ENCODE measurements at regions not wholly inside any gene's neighbourhood (a gene's known extent, or its start where the extent isn't known, plus 50 kb on each side); places are given as distances from the start of the nearest gene placed in this dataset.

GRCh38 chr7:3138997-3139396 is 95.3 kb upstream of the CARD11 start:
- Mint-ChIP-seq H3K27me3 (ENCODE audit: insufficient read depth, unreplicated experiment) (peaks cover 8% of the 10 kb centered on the region), H3K4me3 (ENCODE audit: unreplicated experiment) (no peak overlapping the region), H3K36me3 (ENCODE audit: insufficient read depth, unreplicated experiment) (no peaks in the 10 kb centered on the region), H3K4me1 (ENCODE audit: low read depth, unreplicated experiment) (no peaks in the 10 kb centered on the region), H3K27ac (ENCODE audit: unreplicated experiment) (no peak overlapping the region), H3K9me3 (ENCODE audit: unreplicated experiment) (no peaks in the 10 kb centered on the region)
- no peaks in the 10 kb centered on the region for H3K27me3 ChIP-seq (replicated peaks; ENCODE audit: control insufficient read depth, insufficient read depth, low read length)
- POLR2A ChIA-PET: no interaction called here
- no TSS peak for BruUV-seq (replicated peaks)
- no peak for DNase-seq
- CTCF ChIA-PET: no interaction called here
- H3K9me3 ChIP-seq: no peaks in the 10 kb centered on the region
- H3K36me3 ChIP-seq (ENCODE audit: control insufficient read depth, insufficient read depth, low read length): no peaks in the 10 kb centered on the region
- intact Hi-C loops (cut with micrococcal nuclease; ENCODE audit: unreplicated experiment): no loop called here
- no peak overlapping the region for H3K4me3 ChIP-seq (ENCODE audit: low read depth, low read length)
- TF ChIP-seq CTCF (IDR thresholded peaks at IDR 0.05; ENCODE audit: insufficient read depth in 1 of 2, low read depth in 1 of 2, low read length in 1 of 2, severe bottlenecking in 1 of 2, unreplicated experiment in 1 of 2): no peak
- no peaks in the 10 kb centered on the region for H3K4me1 ChIP-seq

GRCh38 chr7:3140834-3141233 is 97.2 kb upstream of the CARD11 start:
- Histone ChIP-seq H3K4me1 (no peaks in the 10 kb centered on the region; the same call in 1 of the 2 replicates), H3K27me3 (replicated peaks; ENCODE audit: control insufficient read depth, insufficient read depth, low read length) (no peaks in the 10 kb centered on the region), H3K9me3 (no peaks in the 10 kb centered on the region), H3K36me3 (ENCODE audit: control insufficient read depth, insufficient read depth, low read length) (no peaks in the 10 kb centered on the region), H3K4me3 (ENCODE audit: low read depth, low read length) (no peak overlapping the region)
- Mint-ChIP-seq H3K27me3 (ENCODE audit: insufficient read depth, unreplicated experiment) (peaks cover 8% of the 10 kb centered on the region), H3K4me3 (ENCODE audit: unreplicated experiment) (no peak overlapping the region), H3K4me1 (ENCODE audit: low read depth, unreplicated experiment) (no peaks in the 10 kb centered on the region), H3K27ac (ENCODE audit: unreplicated experiment) (no peak overlapping the region), H3K9me3 (ENCODE audit: unreplicated experiment) (no peaks in the 10 kb centered on the region), H3K36me3 (ENCODE audit: insufficient read depth, unreplicated experiment) (no peaks in the 10 kb centered on the region)
- intact Hi-C loops (cut with micrococcal nuclease; ENCODE audit: unreplicated experiment): no loop called here
- POLR2A ChIA-PET: no interaction called here
- TF ChIP-seq CTCF (IDR thresholded peaks at IDR 0.05; ENCODE audit: insufficient read depth in 1 of 2, low read depth in 1 of 2, low read length in 1 of 2, severe bottlenecking in 1 of 2, unreplicated experiment in 1 of 2): no peak
- no TSS peak for BruUV-seq (replicated peaks)
- no peak for DNase-seq
- CTCF ChIA-PET: interaction anchor here (0.7 kb wide), 1 partner anchor 156 kb away, joined by 4 read pairs; no protein-coding TSS in a partner anchor

GRCh38 chr7:3141326-3141725 is 97.7 kb upstream of the CARD11 start:
- Histone ChIP-seq H3K4me3 (ENCODE audit: low read depth, low read length) (no peak overlapping the region), H3K4me1 (no peaks in the 10 kb centered on the region; the same call in 1 of the 2 replicates), H3K27me3 (replicated peaks; ENCODE audit: control insufficient read depth, insufficient read depth, low read length) (no peaks in the 10 kb centered on the region), H3K36me3 (ENCODE audit: control insufficient read depth, insufficient read depth, low read length) (no peaks in the 10 kb centered on the region), H3K9me3 (no peaks in the 10 kb centered on the region)
- H3K9me3 Mint-ChIP-seq (ENCODE audit: unreplicated experiment): no peaks in the 10 kb centered on the region
- DNase-seq: no peak
- no peak overlapping the region for H3K4me3 Mint-ChIP-seq (ENCODE audit: unreplicated experiment)
- ChIA-PET CTCF (interaction anchor here (0.7 kb wide), 1 partner anchor 156 kb away, joined by 4 read pairs; no protein-coding TSS in a partner anchor), POLR2A (no interaction called here)
- TF ChIP-seq CTCF (IDR thresholded peaks at IDR 0.05; ENCODE audit: insufficient read depth in 1 of 2, low read depth in 1 of 2, low read length in 1 of 2, severe bottlenecking in 1 of 2, unreplicated experiment in 1 of 2): no peak
- peaks cover 6% of the 10 kb centered on the region for H3K27me3 Mint-ChIP-seq (ENCODE audit: insufficient read depth, unreplicated experiment)
- no TSS peak for BruUV-seq (replicated peaks)
- no peaks in the 10 kb centered on the region for H3K36me3 Mint-ChIP-seq (ENCODE audit: insufficient read depth, unreplicated experiment)
- H3K27ac Mint-ChIP-seq (ENCODE audit: unreplicated experiment): no peak overlapping the region
- H3K4me1 Mint-ChIP-seq (ENCODE audit: low read depth, unreplicated experiment): peaks cover under 1% of the 10 kb centered on the region
- intact Hi-C loops (cut with micrococcal nuclease; ENCODE audit: unreplicated experiment): no loop called here
